Choroid plexus epithelial cell (primary cell): ENCODE measurements at regions not wholly inside any gene's neighbourhood (a gene's known extent, or its start where the extent isn't known, plus 50 kb on each side); places are given as distances from the start of the nearest gene placed in this dataset.

Experiments
- DNase-seq: peaks from one replicate; pipeline ENCODE4 v3.0.0-alpha.2; 2010; ENCODE audit warnings: low read depth
- H3K4me3 ChIP-seq: 2 replicates; pipeline ENCODE4 v1.5.1; 2011; ENCODE audit warnings: low read depth, mild to moderate bottlenecking, control low read depth, low read length, moderate library complexity
- CTCF ChIP-seq: conservative IDR thresholded peaks from 2 replicates; pipeline ENCODE4 v1.5.1; 2011; ENCODE audit warnings: low read depth, mild to moderate bottlenecking, control low read depth, inconsistent platforms, low read length, moderate library complexity

GRCh38 chr18:51865538-51865937, 474.5 kb upstream of the DCC start:
- no peak for DNase-seq
- no peak for TF ChIP-seq CTCF
- H3K4me3 ChIP-seq, result no peak overlapping the region

GRCh38 chr18:51867767-51868166, 472.2 kb upstream of the DCC start:
- peak; percentile 38 for DNase-seq
- TF ChIP-seq CTCF, result no peak
- H3K4me3 ChIP-seq, result no peak overlapping the region

- no peak for DNase-seq
- TF ChIP-seq CTCF, result no peak
- no peak overlapping the region for H3K4me3 ChIP-seq
Observed at GRCh38 chr18:51878724-51879123, 461.3 kb upstream of the DCC start.

- H3K4me3 ChIP-seq, result no peak overlapping the region
- TF ChIP-seq CTCF, result no peak
- no peak for DNase-seq
Observed at GRCh38 chr18:51879329-51879728, 460.7 kb upstream of the DCC start.

- DNase-seq, result no peak
- TF ChIP-seq CTCF, result no peak
- no peak overlapping the region for H3K4me3 ChIP-seq
Observed at GRCh38 chr18:51881394-51881793, 458.6 kb upstream of the DCC start.

- H3K4me3 ChIP-seq, result no peak overlapping the region
- no peak for TF ChIP-seq CTCF
- no peak for DNase-seq
Observed at GRCh38 chr18:51884039-51884438, 456.0 kb upstream of the DCC start.

- DNase-seq, result peak; percentile 6
- no peak for TF ChIP-seq CTCF
- H3K4me3 ChIP-seq, result no peak overlapping the region
Observed at GRCh38 chr18:51890762-51891161, 449.2 kb upstream of the DCC start.
